Fibroblast of lung (primary cell): ENCODE measurements at regions not wholly inside any gene's neighbourhood (a gene's known extent, or its start where the extent isn't known, plus 50 kb on each side); places are given as distances from the start of the nearest gene placed in this dataset.

ENCODE experiments used
- DNase-seq, 2 donors: peaks; one replicate each; pipeline versions ENCODE4 v3.0.0 to v3.0.0-alpha.2; 2010; ENCODE audit warnings: low read depth in 2 of 2
- H2AFZ ChIP-seq: 2 replicates; pipeline ENCODE4 v1.5.1; 2012; ENCODE audit warnings: low read length, control low read depth, inconsistent platforms
- H3K27ac ChIP-seq: 2 replicates; pipeline ENCODE4 v1.5.1; 2011; ENCODE audit warnings: low read length, control low read depth; ENCODE audit not compliant: insufficient read depth
- H3K27me3 ChIP-seq: 2 replicates; pipeline ENCODE4 v1.5.1; 2011; ENCODE audit warnings: mild to moderate bottlenecking, low read length; ENCODE audit not compliant: control insufficient read depth, insufficient read depth
- H3K36me3 ChIP-seq: 2 replicates; pipeline ENCODE4 v1.5.1; 2011; ENCODE audit warnings: low read length; ENCODE audit not compliant: control insufficient read depth, insufficient read depth
- H3K4me1 ChIP-seq: 2 replicates; pipeline ENCODE4 v1.5.1; 2011; ENCODE audit warnings: low read length; ENCODE audit not compliant: control insufficient read depth, insufficient read depth; ENCODE audit errors: extremely low read depth
- H3K4me2 ChIP-seq: 2 replicates; pipeline ENCODE4 v1.5.1; 2011; ENCODE audit warnings: low read length, control low read depth; ENCODE audit not compliant: insufficient read depth; ENCODE audit errors: extremely low read depth
- H3K4me3 ChIP-seq, 4 experiments: fragments of 200-600 bp in 1 of 4; sonication (generic) in 1 of 4; replicated peaks in 1 of 4; 2 replicates each; pipeline ENCODE4 v1.5.1; 2011 to 2016; ENCODE audit warnings: low read length in 4 of 4, low read depth in 3 of 4, mild to moderate bottlenecking in 3 of 4, control low read depth in 2 of 4, inconsistent platforms in 1 of 4, mixed read lengths in 1 of 4; ENCODE audit not compliant: insufficient read depth in 1 of 4; ENCODE audit errors: control extremely low read depth in 1 of 4
- H3K79me2 ChIP-seq: 2 replicates; pipeline ENCODE4 v1.5.1; 2012; ENCODE audit warnings: mild to moderate bottlenecking, low read length, inconsistent platforms; ENCODE audit not compliant: control insufficient read depth, insufficient read depth
- H3K9ac ChIP-seq: 2 replicates; pipeline ENCODE4 v1.5.1; 2011; ENCODE audit warnings: mild to moderate bottlenecking, low read length, control low read depth; ENCODE audit not compliant: insufficient read depth
- H3K9me3 ChIP-seq: 2 replicates; pipeline ENCODE4 v1.5.1; 2012; ENCODE audit warnings: low read depth, low read length; ENCODE audit not compliant: control insufficient read depth, insufficient read depth
- H4K20me1 ChIP-seq: 2 replicates; pipeline ENCODE4 v1.5.1; 2011; ENCODE audit warnings: low read length; ENCODE audit not compliant: control insufficient read depth, insufficient read depth; ENCODE audit errors: extremely low read depth
- CTCF ChIP-seq, 2 donors: IDR thresholded peaks in 1 of 2; conservative IDR thresholded peaks in 1 of 2; 1 replicate in 1 of 2; 2 replicates in 1 of 2; pipeline ENCODE4 v1.5.1; 2011 to 2012; ENCODE audit warnings: low read length in 2 of 2, control low read depth in 1 of 2, inconsistent platforms in 1 of 2, low read depth in 1 of 2, mild to moderate bottlenecking in 1 of 2
- EZH2 ChIP-seq: IDR thresholded peaks from 2 replicates; pipeline ENCODE4 v1.5.1; 2012; ENCODE audit warnings: low read length, control low read depth, mild to moderate bottlenecking; ENCODE audit errors: missing control alignments

- no peaks in the 10 kb centered on the region for H3K27me3 ChIP-seq
- TF ChIP-seq EZH2 (no peak), CTCF (conservative IDR thresholded peaks at IDR 0.05 in 1 of 2, IDR thresholded peaks at IDR 0.05 in 1 of 2; ENCODE audit: low read depth in 1 of 2, low read length in 2 of 2) (no peak)
- H3K4me2 ChIP-seq, result no peak overlapping the region
- H3K9ac ChIP-seq, result no peak overlapping the region
- H3K4me1 ChIP-seq, result peaks cover 10% of the 10 kb centered on the region
- H3K9me3 ChIP-seq, result no peaks in the 10 kb centered on the region
- no peak overlapping the region for H2AFZ ChIP-seq
- H4K20me1 ChIP-seq, result no peaks in the 10 kb centered on the region
- peak in 1 of 2 donors; percentile 18 for DNase-seq
- H3K27ac ChIP-seq, result no peak overlapping the region
- H3K4me3 ChIP-seq, result no peak overlapping the region
- H3K79me2 ChIP-seq, result no peaks in the 10 kb centered on the region
- H3K36me3 ChIP-seq, result no peaks in the 10 kb centered on the region
Observed at GRCh38 chr2:45124456-45124855, 115.2 kb upstream of the SIX2 start.

GRCh38 chr2:45123521-45124191 lies 114.4 kb upstream of the SIX2 start:
- Histone ChIP-seq H3K4me1 (peaks cover 13% of the 10 kb centered on the region), H3K79me2 (no peaks in the 10 kb centered on the region), H3K9ac (no peak overlapping the region), H3K4me3 (no peak overlapping the region), H3K36me3 (no peaks in the 10 kb centered on the region), H4K20me1 (no peaks in the 10 kb centered on the region), H3K27me3 (no peaks in the 10 kb centered on the region), H3K27ac (no peak overlapping the region), H2AFZ (no peak overlapping the region), H3K4me2 (no peak overlapping the region), H3K9me3 (no peaks in the 10 kb centered on the region)
- TF ChIP-seq CTCF (conservative IDR thresholded peaks at IDR 0.05 in 1 of 2, IDR thresholded peaks at IDR 0.05 in 1 of 2; ENCODE audit: low read depth in 1 of 2, low read length in 2 of 2) (no peak), EZH2 (no peak)
- DNase-seq, result peak in 1 of 2 donors; percentile 42

GRCh38 chr2:45123065-45123464 lies 113.8 kb upstream of the SIX2 start:
- no peaks in the 10 kb centered on the region for H3K9me3 ChIP-seq
- H2AFZ ChIP-seq, result no peak overlapping the region
- no peaks in the 10 kb centered on the region for H3K27me3 ChIP-seq
- DNase-seq, result no peak
- H3K79me2 ChIP-seq, result no peaks in the 10 kb centered on the region
- H3K9ac ChIP-seq, result no peak overlapping the region
- H4K20me1 ChIP-seq, result no peaks in the 10 kb centered on the region
- no peaks in the 10 kb centered on the region for H3K36me3 ChIP-seq
- no peak overlapping the region for H3K27ac ChIP-seq
- TF ChIP-seq CTCF (conservative IDR thresholded peaks at IDR 0.05 in 1 of 2, IDR thresholded peaks at IDR 0.05 in 1 of 2; ENCODE audit: low read depth in 1 of 2, low read length in 2 of 2), result no peak
- H3K4me1 ChIP-seq, result peaks cover 10% of the 10 kb centered on the region
- H3K4me2 ChIP-seq, result no peak overlapping the region
- no peak overlapping the region for H3K4me3 ChIP-seq
